ENCODE measurements at regions not wholly inside any gene's neighbourhood (a gene's known extent, or its start where the extent isn't known, plus 50 kb on each side); places are given as distances from the start of the nearest gene placed in this dataset.

GRCh38 chr16:61544165-61544564 lies 492.1 kb downstream of the CDH8 start:
- intact Hi-C loops (cut with micrococcal nuclease; ENCODE audit: unreplicated experiment) (no loop called here), in situ Hi-C loops (cut with HindIII; ENCODE audit: low pct_unique_long_range_greater_than_20kb, low sequenced_read_pairs) (no loop called here)
- no peak overlapping the region for H3K4me3 ChIP-seq (ENCODE audit: low read depth in 2 of 2, low read length in 2 of 2)
- no peaks in the 10 kb centered on the region; the same call in 1 of the 2 replicates for H3K27me3 ChIP-seq (ENCODE audit: control insufficient read depth, insufficient read depth, low read length)
- ChIA-PET POLR2A (no interaction called here), CTCF (no interaction called here)
- no peaks in the 10 kb centered on the region for H3K9me3 ChIP-seq (ENCODE audit: control insufficient read depth, insufficient read depth, low read depth, low read length)
- TF ChIP-seq, protein P1, sequence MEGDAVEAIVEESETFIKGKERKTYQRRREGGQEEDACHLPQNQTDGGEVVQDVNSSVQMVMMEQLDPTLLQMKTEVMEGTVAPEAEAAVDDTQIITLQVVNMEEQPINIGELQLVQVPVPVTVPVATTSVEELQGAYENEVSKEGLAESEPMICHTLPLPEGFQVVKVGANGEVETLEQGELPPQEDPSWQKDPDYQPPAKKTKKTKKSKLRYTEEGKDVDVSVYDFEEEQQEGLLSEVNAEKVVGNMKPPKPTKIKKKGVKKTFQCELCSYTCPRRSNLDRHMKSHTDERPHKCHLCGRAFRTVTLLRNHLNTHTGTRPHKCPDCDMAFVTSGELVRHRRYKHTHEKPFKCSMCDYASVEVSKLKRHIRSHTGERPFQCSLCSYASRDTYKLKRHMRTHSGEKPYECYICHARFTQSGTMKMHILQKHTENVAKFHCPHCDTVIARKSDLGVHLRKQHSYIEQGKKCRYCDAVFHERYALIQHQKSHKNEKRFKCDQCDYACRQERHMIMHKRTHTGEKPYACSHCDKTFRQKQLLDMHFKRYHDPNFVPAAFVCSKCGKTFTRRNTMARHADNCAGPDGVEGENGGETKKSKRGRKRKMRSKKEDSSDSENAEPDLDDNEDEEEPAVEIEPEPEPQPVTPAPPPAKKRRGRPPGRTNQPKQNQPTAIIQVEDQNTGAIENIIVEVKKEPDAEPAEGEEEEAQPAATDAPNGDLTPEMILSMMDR (IDR thresholded peaks at IDR 0.05), result no peak
- TF ChIP-seq TCF7L2 (IDR thresholded peaks at IDR 0.05; ENCODE audit: low read depth, low read length) (no peak), REST (IDR thresholded peaks at IDR 0.05; ENCODE audit: insufficient read depth in 1 of 2, low read depth in 2 of 2, low read length in 1 of 2) (no peak), SIN3A (IDR thresholded peaks at IDR 0.05; ENCODE audit: borderline replicate concordance, insufficient read depth, low read depth, low read length) (no peak), POLR2AphosphoS5 (IDR thresholded peaks at IDR 0.05; ENCODE audit: low read depth, low read length) (no peak)
- BruUV-seq (replicated peaks), result no TSS peak
- no peak overlapping the region for H3K27ac ChIP-seq (ENCODE audit: low read length)
- DNase-seq (ENCODE audit: low read depth, low spot score) (no peak), ATAC-seq (no peak)
- H3K36me3 ChIP-seq (ENCODE audit: control insufficient read depth, insufficient read depth, low read length), result no peaks in the 10 kb centered on the region
- no peaks in the 10 kb centered on the region for H3K4me1 ChIP-seq (ENCODE audit: control insufficient read depth, insufficient read depth, low read length)

DNA sequence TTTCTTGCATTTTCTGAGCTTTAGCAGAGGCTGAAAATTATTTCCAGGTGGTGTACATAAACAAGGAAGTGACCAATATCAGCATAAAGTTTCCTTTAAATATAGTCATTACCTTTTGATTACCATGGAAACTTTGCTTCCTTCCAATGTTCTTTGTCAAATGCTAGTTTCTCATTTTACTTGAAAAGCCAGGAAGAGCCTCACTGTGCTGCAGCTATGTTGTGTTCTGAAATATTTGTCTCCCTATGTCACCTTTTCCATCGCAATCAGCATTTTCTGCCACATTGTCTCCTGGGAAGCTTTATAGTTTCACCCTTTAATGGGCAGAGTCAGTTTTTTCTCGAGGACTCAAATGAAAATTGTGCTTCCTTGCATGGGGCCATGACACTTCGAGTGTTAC lies 496.0 kb downstream of the CDH8 start:
- no peaks in the 10 kb centered on the region for H3K9me3 ChIP-seq (ENCODE audit: control insufficient read depth, insufficient read depth, low read depth, low read length)
- no peaks in the 10 kb centered on the region for H3K4me1 ChIP-seq (ENCODE audit: control insufficient read depth, insufficient read depth, low read length)
- intact Hi-C loops (cut with micrococcal nuclease; ENCODE audit: unreplicated experiment), result no loop called here
- no peaks in the 10 kb centered on the region for H3K36me3 ChIP-seq (ENCODE audit: control insufficient read depth, insufficient read depth, low read length)
- H3K27me3 ChIP-seq (ENCODE audit: control insufficient read depth, insufficient read depth, low read length), result no peaks in the 10 kb centered on the region; the same call in 1 of the 2 replicates
- DNase-seq (ENCODE audit: low read depth, low spot score) (no peak), ATAC-seq (no peak)
- CTCF ChIA-PET, result no interaction called here
- POLR2A ChIA-PET, result no interaction called here
- no TSS peak for BruUV-seq (replicated peaks)
- no peak overlapping the region for H3K4me3 ChIP-seq (ENCODE audit: low read depth in 2 of 2, low read length in 2 of 2)
- in situ Hi-C loops (cut with HindIII; ENCODE audit: low pct_unique_long_range_greater_than_20kb, low sequenced_read_pairs), result no loop called here
- TF ChIP-seq TCF7L2 (IDR thresholded peaks at IDR 0.05; ENCODE audit: low read depth, low read length) (no peak), POLR2AphosphoS5 (IDR thresholded peaks at IDR 0.05; ENCODE audit: low read depth, low read length) (no peak), SIN3A (IDR thresholded peaks at IDR 0.05; ENCODE audit: borderline replicate concordance, insufficient read depth, low read depth, low read length) (no peak), REST (IDR thresholded peaks at IDR 0.05; ENCODE audit: insufficient read depth in 1 of 2, low read depth in 2 of 2, low read length in 1 of 2) (no peak)
- TF ChIP-seq, protein P1 (IDR thresholded peaks at IDR 0.05), result no peak
- no peak overlapping the region for H3K27ac ChIP-seq (ENCODE audit: low read length)

All from Panc1 (cell line).